ENCODE measurements at regions not wholly inside any gene's neighbourhood (a gene's known extent, or its start where the extent isn't known, plus 50 kb on each side); places are given as distances from the start of the nearest gene placed in this dataset.

DNA sequence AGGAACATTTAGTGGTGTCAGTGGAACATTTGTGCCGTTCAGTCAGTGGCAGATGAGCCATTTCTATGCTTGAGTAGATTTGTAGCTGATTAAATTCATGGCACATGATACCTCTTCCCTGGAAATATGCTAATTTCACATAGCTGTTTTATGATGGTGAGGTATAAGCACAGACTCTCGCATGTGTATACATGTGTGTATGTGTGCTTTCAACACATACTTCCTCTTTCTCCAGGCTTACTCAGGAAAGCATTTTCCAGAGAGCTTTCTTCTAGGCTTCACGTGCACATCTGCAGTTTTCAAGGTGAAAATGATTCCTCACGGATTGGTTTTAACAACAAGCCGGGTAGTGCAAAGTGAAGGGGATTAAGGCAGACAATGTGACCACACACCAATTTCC lies 396.5 kb downstream of the HDGFL1 start:
- no peaks in the 10 kb centered on the region for H3K27me3 Mint-ChIP-seq (ENCODE audit: unreplicated experiment)
- H3K9me3 Mint-ChIP-seq (ENCODE audit: unreplicated experiment), result no peaks in the 10 kb centered on the region
- H3K36me3 Mint-ChIP-seq (ENCODE audit: unreplicated experiment), result no peaks in the 10 kb centered on the region
- H3K4me1 Mint-ChIP-seq (ENCODE audit: low read depth, unreplicated experiment), result peaks cover 11% of the 10 kb centered on the region
- TF ChIP-seq CTCF (IDR thresholded peaks at IDR 0.05; ENCODE audit: partially characterized antibody, unreplicated experiment), result no peak
- DNase-seq, result no peak
- no peak overlapping the region for H3K4me3 Mint-ChIP-seq (ENCODE audit: unreplicated experiment)
- H3K27ac Mint-ChIP-seq (ENCODE audit: unreplicated experiment), result no peak overlapping the region

DNA sequence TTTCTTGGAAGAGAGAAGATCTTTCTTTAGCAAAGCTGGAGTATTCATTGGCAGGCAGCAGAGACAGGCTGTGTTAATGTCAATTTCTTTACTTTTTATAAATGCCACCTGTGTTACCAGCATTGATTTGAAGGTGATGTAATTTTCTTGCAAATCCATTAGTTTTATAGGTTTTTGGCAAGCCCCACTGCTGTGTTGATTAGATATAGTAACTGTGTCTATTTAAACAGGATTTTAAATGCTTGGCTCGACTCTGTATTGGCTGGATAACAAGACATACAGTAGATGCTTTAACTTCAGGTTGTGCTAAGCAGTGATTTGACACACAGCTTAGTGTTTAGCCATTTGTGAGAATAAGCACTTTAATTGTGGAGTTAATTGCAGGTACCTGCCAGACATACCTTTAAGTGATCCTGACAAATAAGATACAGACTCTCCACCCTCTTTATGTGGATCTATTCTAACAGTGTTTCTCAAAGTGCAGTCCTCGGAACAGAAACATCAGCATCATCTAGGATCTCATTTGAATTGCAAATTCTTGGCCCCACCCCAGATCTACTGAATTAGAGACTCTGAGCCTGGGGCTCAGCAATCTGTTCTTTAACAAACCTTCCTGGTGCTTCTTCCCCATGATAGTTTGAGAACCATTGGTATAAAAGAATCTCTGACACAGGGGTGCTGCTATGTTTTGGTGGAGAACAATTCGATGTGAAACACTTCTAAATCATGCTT lies 397.5 kb downstream of the HDGFL1 start:
- no peak for TF ChIP-seq CTCF (IDR thresholded peaks at IDR 0.05; ENCODE audit: partially characterized antibody, unreplicated experiment)

GRCh38 chr6:22970004-22970403 lies 400.6 kb downstream of the HDGFL1 start:
- DNase-seq, result no peak
- Mint-ChIP-seq H3K27me3 (ENCODE audit: unreplicated experiment) (no peaks in the 10 kb centered on the region), H3K27ac (ENCODE audit: unreplicated experiment) (no peak overlapping the region), H3K4me3 (ENCODE audit: unreplicated experiment) (no peak overlapping the region), H3K36me3 (ENCODE audit: unreplicated experiment) (no peaks in the 10 kb centered on the region), H3K4me1 (ENCODE audit: low read depth, unreplicated experiment) (peaks cover 10% of the 10 kb centered on the region), H3K9me3 (ENCODE audit: unreplicated experiment) (no peaks in the 10 kb centered on the region)
- TF ChIP-seq CTCF (IDR thresholded peaks at IDR 0.05; ENCODE audit: partially characterized antibody, unreplicated experiment), result no peak

More for the DNA sequence above, 397.5 kb downstream of the HDGFL1 start:
- Mint-ChIP-seq H3K4me1 (ENCODE audit: low read depth, unreplicated experiment) (peaks cover 11% of the 10 kb centered on the region), H3K27ac (ENCODE audit: unreplicated experiment) (no peak overlapping the region), H3K27me3 (ENCODE audit: unreplicated experiment) (no peaks in the 10 kb centered on the region), H3K9me3 (ENCODE audit: unreplicated experiment) (no peaks in the 10 kb centered on the region), H3K36me3 (ENCODE audit: unreplicated experiment) (no peaks in the 10 kb centered on the region), H3K4me3 (ENCODE audit: unreplicated experiment) (no peak overlapping the region)
- DNase-seq, result no peak

GRCh38 chr6:22972771-22973170 lies 403.4 kb downstream of the HDGFL1 start:
- H3K4me3 Mint-ChIP-seq (ENCODE audit: unreplicated experiment), result no peak overlapping the region
- no peaks in the 10 kb centered on the region for H3K36me3 Mint-ChIP-seq (ENCODE audit: unreplicated experiment)
- no peak overlapping the region for H3K27ac Mint-ChIP-seq (ENCODE audit: unreplicated experiment)
- no peaks in the 10 kb centered on the region for H3K27me3 Mint-ChIP-seq (ENCODE audit: unreplicated experiment)
- DNase-seq, result no peak
- TF ChIP-seq CTCF (IDR thresholded peaks at IDR 0.05; ENCODE audit: partially characterized antibody, unreplicated experiment), result no peak
- H3K9me3 Mint-ChIP-seq (ENCODE audit: unreplicated experiment), result no peaks in the 10 kb centered on the region
- H3K4me1 Mint-ChIP-seq (ENCODE audit: low read depth, unreplicated experiment), result no peaks in the 10 kb centered on the region

- Mint-ChIP-seq H3K4me3 (ENCODE audit: unreplicated experiment) (no peak overlapping the region), H3K27me3 (ENCODE audit: unreplicated experiment) (no peaks in the 10 kb centered on the region), H3K4me1 (ENCODE audit: low read depth, unreplicated experiment) (no peaks in the 10 kb centered on the region), H3K9me3 (ENCODE audit: unreplicated experiment) (no peaks in the 10 kb centered on the region), H3K27ac (ENCODE audit: unreplicated experiment) (no peak overlapping the region), H3K36me3 (ENCODE audit: unreplicated experiment) (no peaks in the 10 kb centered on the region)
- no peak for DNase-seq
- TF ChIP-seq CTCF (IDR thresholded peaks at IDR 0.05; ENCODE audit: partially characterized antibody, unreplicated experiment), result no peak
These were observed 405.7 kb downstream of the HDGFL1 start for GRCh38 chr6:22975079-22975478.
